ACC112 (cell line): ENCODE measurements at regions not wholly inside any gene's neighbourhood (a gene's known extent, or its start where the extent isn't known, plus 50 kb on each side); places are given as distances from the start of the nearest gene placed in this dataset.
"Not testable (repeated sequence)": the region's sequence is repeated elsewhere in the genome, so short reads cannot be mapped to it uniquely, and the experiment has no call there.

Source experiments
- H2AFZ ChIP-seq: fragments of 200-600 bp; sonication (generic); one replicate; pipeline ENCODE4 v1.6.0; 2017; ENCODE audit warnings: antibody characterized with exemption, low read length; ENCODE audit not compliant: unreplicated experiment
- H3K27ac ChIP-seq: fragments of 200-600 bp; sonication (generic); 2 replicates; pipeline ENCODE4 v1.5.1; 2014; ENCODE audit warnings: low read depth, mild to moderate bottlenecking, antibody characterized with exemption, low read length, moderate library complexity
- H3K27me3 ChIP-seq: fragments of 200-600 bp; sonication (generic); 2 replicates; pipeline ENCODE4 v1.6.1; 2014; ENCODE audit warnings: mild to moderate bottlenecking, antibody characterized with exemption, low read length, moderate library complexity, mixed read lengths; ENCODE audit not compliant: insufficient read depth
- H3K36me3 ChIP-seq: fragments of 200-600 bp; sonication (generic); 2 replicates; pipeline ENCODE4 v1.6.1; 2016; ENCODE audit warnings: mild to moderate bottlenecking, antibody characterized with exemption, low read length, moderate library complexity, mixed read lengths; ENCODE audit not compliant: insufficient read depth
- H3K4me1 ChIP-seq: fragments of 200-600 bp; sonication (generic); one replicate; pipeline ENCODE4 v1.6.1; 2016; ENCODE audit warnings: low read length, mixed read lengths; ENCODE audit not compliant: insufficient read depth, unreplicated experiment, control insufficient read depth
- H3K4me3 ChIP-seq: fragments of 200-600 bp; sonication (generic); 2 replicates; pipeline ENCODE4 v1.5.1; 2014; ENCODE audit warnings: mild to moderate bottlenecking, low read depth, low read length
- H3K79me2 ChIP-seq: fragments of 200-600 bp; sonication (generic); one replicate; pipeline ENCODE4 v1.6.0; 2016; ENCODE audit warnings: low read length; ENCODE audit not compliant: control insufficient read depth, unreplicated experiment, insufficient read depth

DNA sequence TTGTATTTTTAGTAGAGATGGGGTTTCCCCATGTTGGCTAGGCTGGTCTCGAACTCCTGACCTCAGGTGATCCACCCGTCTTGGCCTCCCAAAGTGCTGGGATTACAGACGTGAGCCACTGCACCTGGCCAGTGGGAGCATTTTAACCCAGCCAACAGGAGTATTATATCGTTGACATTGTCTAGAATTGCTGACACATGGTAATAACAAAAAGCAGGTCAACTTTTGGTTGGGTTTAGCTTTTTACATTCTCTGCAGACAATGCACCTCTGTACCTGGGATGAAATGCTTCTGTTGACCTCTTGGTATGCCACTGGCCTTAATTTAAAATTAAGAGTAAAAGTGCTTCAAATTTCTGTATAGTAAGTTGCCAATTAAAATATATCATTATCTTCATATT lies 245.6 kb downstream of the TTC6 start:
- H3K79me2 ChIP-seq, H3K36me3 ChIP-seq, H3K4me1 ChIP-seq: not testable (repeated sequence)

DNA sequence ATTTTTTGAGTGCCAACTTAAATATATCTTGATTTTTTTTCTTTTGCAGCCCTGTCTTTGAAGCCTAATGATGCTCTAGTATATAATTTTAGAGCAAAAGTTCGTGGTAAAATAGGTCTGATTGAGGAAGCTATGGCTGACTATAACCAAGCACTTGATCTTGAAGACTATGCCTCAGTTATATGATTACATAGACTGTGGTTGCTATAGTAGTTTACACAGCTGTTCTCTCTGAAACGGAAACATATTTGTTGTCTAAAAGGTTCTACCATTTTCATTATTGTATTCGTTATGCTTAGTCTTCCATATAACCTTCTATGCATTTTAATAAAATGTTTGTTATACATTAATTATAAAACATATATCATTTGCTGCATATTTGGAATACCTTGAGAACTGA lies 246.7 kb downstream of the TTC6 start:
- no peaks in the 10 kb centered on the region for H3K79me2 ChIP-seq
- H3K36me3 ChIP-seq = no peaks in the 10 kb centered on the region
- 0 out of 2 replicates have a peak, but pooled peaks cover 5% of the 10 kb centered on the region for H3K27me3 ChIP-seq
- H3K27ac ChIP-seq = no peak overlapping the region
- H2AFZ ChIP-seq = no peak overlapping the region
- H3K4me3 ChIP-seq = no peak overlapping the region
- H3K4me1 ChIP-seq = no peaks in the 10 kb centered on the region

More for the DNA sequence above, 245.6 kb downstream of the TTC6 start:
- H3K4me3 ChIP-seq, H2AFZ ChIP-seq, H3K27ac ChIP-seq, H3K27me3 ChIP-seq: not testable (repeated sequence)

DNA sequence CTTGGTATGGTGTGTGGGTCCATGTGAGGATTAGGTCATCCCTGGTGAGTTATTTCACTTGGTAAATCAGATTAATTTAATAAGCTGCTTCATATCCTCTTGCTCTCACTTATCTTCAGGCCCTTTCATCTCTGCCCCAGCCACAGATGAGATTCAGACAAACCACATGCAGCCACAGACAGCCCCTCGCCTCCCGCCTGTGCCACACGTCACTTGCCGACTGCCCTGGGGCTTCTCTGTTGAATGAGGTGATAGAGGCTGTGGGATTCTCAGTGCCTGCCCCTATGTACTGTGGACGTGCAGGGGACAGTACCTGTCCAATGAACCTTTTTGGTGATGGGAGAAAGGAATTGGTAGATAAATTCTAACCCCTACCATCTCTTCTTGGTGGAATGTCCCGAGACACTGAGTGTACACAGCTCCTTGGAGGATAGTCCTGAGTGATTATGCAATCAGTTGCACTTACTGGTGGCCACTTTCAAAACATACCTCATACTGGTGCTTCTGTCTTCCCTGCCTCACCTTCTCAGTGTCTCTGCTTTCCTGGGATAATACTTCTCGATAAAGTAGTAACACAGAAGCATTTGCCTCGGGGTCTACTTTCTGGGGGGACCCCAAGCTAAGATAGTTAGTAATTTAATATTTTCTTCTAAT lies 248.7 kb downstream of the TTC6 start:
- no peaks in the 10 kb centered on the region for H3K36me3 ChIP-seq
- no peak overlapping the region for H3K27ac ChIP-seq
- no peaks in the 10 kb centered on the region for H3K4me1 ChIP-seq
- no peak overlapping the region for H2AFZ ChIP-seq
- H3K27me3 ChIP-seq = 0 out of 2 replicates have a peak, but pooled peaks cover 5% of the 10 kb centered on the region
- H3K4me3 ChIP-seq = no peak overlapping the region
- H3K79me2 ChIP-seq = no peaks in the 10 kb centered on the region

DNA sequence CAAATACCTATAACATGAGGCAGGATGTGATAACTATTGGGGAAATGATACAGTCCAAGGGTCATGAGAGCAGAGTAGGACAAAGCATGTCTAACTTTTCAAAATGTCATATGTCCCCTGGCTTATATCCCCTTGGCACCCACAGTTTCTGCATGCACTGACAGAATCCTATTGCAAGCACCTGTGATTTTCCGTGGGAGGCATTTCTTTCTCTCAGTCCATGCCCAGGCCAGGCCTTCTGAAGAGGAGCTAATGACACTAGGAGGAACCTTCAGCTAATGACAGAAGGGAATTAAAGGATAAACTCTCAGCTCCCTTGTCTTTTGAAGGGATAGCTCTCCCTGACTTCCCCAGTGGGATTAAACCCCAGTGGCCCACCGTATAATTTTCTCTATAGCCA lies 249.2 kb downstream of the TTC6 start:
- Histone ChIP-seq H3K79me2 (no peaks in the 10 kb centered on the region), H3K27me3 (0 out of 2 replicates have a peak, but pooled peaks cover 5% of the 10 kb centered on the region), H3K27ac (no peak overlapping the region), H3K4me3 (no peak overlapping the region), H2AFZ (no peak overlapping the region), H3K36me3 (no peaks in the 10 kb centered on the region), H3K4me1 (no peaks in the 10 kb centered on the region)

DNA sequence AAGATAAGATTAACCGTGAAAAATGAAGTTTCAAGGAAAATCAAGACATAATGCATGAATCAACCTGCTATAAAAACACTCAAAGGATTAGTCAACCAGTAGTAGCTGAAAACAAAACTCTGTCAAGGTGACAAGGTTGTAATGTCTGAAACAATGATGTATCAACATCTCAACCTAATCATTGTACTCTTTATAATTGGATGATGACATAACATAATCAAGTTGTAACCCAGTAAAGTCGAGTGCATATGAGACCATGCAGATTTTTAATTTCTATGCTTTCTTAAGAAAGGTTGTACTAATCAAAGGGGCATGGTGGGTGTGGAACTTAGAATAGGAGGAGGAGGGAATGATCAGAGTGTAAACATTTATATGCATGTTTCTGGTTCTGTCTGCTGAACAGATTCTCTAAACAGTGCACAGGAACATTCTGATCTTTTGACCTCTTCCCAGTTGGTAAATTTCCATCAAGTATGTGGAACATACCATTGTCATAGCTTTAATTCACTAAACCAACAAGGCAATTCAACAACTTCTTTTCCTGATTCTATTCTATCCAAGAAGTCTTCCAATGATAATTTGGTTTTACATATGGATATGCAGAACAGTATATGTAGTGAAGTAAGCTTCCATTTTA lies 253.7 kb downstream of the TTC6 start:
- 0 out of 2 replicates have a peak, but pooled peaks cover 5% of the 10 kb centered on the region for H3K27me3 ChIP-seq
- no peak overlapping the region for H3K4me3 ChIP-seq
- no peak overlapping the region for H2AFZ ChIP-seq
- H3K79me2 ChIP-seq = no peaks in the 10 kb centered on the region
- no peaks in the 10 kb centered on the region for H3K4me1 ChIP-seq
- no peaks in the 10 kb centered on the region for H3K36me3 ChIP-seq
- no peak overlapping the region for H3K27ac ChIP-seq

DNA sequence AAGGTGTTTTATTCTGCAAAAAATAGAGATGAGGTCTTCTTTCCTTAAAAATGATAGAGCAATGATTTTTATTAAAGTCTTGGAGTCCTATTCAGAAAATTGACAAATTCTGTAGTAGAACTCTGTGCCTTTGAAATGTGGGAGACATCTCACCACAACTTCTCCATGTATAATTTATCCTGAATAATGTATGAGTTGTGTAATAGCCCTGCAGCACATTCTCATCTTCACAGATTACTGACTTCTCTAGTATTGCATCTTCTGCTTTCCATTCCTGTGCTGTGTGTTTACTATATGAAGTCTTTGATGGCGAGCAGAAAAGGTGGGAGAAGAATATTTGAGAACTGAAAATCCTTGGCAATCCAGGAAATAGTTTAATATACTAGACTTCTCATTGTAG lies 255.6 kb downstream of the TTC6 start:
- Histone ChIP-seq H2AFZ (no peak overlapping the region), H3K36me3 (no peaks in the 10 kb centered on the region), H3K27ac (no peak overlapping the region), H3K4me1 (no peaks in the 10 kb centered on the region), H3K27me3 (no peaks in the 10 kb centered on the region), H3K79me2 (no peaks in the 10 kb centered on the region), H3K4me3 (no peak overlapping the region)

DNA sequence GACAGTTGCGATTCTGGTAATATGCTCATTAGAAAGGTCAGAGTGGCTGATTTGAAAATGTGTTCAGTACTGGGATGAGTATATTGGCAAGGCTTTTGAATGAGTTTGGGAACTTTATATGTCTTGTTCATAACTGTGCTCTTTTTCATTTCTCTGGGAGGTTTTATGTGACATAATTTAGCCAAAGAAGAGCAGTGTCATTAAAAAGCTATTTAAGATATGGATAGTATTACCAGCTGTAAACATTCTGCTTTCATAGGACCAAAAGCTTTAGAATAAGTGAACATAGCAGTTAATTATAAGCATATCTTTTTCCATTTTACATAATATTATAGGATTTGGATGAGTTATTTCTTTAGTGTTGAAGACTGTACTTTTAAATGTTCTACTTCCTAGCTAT lies 260.4 kb downstream of the TTC6 start:
- Histone ChIP-seq H3K79me2 (no peaks in the 10 kb centered on the region), H3K36me3 (no peaks in the 10 kb centered on the region), H3K27ac (no peak overlapping the region), H3K4me1 (no peaks in the 10 kb centered on the region), H2AFZ (no peak overlapping the region), H3K4me3 (no peak overlapping the region), H3K27me3 (no peaks in the 10 kb centered on the region)

DNA sequence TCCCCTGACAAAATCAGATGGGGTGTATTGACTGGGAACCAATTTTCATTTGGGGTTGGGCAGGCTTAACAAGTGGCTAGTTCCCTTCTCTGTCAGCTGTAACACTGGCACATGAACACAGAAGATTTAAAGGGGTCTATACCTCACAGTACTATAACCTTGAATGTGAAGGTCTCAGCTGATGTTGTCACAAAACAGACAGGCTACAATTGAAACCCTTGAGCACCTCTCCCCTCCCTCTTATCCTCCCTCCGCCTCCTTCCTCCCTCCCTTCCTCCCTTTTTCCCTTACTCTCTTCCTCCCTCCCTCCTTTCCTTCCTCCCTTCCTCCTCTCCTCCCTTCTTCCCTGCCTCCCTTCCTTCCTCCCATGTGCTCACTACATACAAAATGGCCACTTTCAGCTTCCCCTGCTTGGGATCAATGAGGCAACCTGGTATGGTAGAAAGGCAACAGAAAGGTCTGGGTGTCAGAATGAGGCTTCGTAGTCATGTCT lies 262.4 kb downstream of the TTC6 start:
- H3K36me3 ChIP-seq = no peaks in the 10 kb centered on the region
- no peaks in the 10 kb centered on the region for H3K79me2 ChIP-seq
- H3K27ac ChIP-seq = no peak overlapping the region
- H2AFZ ChIP-seq = no peak overlapping the region
- H3K4me1 ChIP-seq = no peaks in the 10 kb centered on the region
- no peaks in the 10 kb centered on the region for H3K27me3 ChIP-seq
- no peak overlapping the region for H3K4me3 ChIP-seq

DNA sequence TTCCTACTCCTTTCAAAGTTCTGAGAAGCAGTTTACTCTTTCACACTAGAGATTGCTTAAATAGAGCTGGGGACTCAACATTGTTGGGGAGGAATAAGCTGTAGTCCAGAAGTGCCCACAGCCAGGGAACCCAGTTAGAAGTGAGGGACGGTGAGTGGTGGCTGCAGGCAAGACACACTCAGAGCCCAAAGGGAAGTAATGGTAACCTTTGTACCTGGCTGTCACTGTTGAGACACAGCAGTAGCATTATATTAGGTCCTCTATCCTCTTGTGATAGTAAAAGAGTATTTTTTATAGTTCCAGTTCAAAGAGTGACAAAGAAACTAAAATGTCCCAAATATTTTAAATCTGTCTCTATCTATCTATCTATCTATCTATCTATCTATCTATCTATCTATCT lies 263.3 kb downstream of the TTC6 start:
- Histone ChIP-seq H3K27ac (no peak overlapping the region), H3K4me1 (no peaks in the 10 kb centered on the region), H3K4me3 (no peak overlapping the region), H2AFZ (no peak overlapping the region), H3K27me3 (no peaks in the 10 kb centered on the region), H3K36me3 (no peaks in the 10 kb centered on the region), H3K79me2 (no peaks in the 10 kb centered on the region)

DNA sequence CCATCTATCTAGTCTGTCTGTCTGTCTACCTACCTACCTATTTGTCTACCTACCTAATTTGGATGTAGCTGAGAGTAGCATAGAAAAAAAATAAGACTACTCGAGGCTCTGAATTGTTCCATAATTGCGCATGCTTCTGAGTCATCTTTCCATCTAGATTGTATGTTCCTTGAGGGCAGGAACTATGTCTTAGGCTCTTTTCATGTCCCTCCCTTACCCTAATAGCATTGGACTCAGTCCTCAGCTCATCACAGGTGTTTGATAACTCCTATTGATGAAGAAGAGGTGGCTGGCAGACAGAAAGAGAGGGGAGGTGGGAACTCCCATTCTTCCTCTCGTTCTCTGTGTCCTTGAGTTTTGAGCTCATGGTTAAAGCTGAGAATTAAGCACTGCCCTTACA lies 263.7 kb downstream of the TTC6 start:
- Histone ChIP-seq H3K27me3 (no peaks in the 10 kb centered on the region), H3K4me1 (no peaks in the 10 kb centered on the region), H3K36me3 (no peaks in the 10 kb centered on the region)

DNA sequence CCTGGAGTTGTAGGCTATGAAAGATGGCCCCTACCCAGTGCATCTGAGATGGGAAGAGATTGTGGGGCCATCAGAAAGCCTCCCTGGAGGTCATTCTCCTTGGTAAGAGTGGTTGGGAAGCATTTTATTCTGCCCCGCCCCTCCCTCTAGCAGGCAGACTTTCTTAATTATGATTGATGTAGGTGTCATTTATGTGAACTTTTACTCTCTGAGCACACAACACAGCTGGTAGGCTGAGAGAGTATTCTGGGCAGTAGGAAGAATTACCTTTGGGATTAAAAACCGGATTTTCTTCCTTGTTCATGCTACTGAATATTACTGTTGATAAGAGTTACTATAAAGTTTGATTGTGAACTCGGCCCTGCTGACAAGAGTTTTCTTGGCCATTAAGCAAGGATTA lies 266.8 kb downstream of the TTC6 start:
- no peaks in the 10 kb centered on the region for H3K27me3 ChIP-seq
- H2AFZ ChIP-seq = no peak overlapping the region
- H3K79me2 ChIP-seq = no peaks in the 10 kb centered on the region
- no peak overlapping the region for H3K4me3 ChIP-seq
- H3K36me3 ChIP-seq = no peaks in the 10 kb centered on the region
- H3K27ac ChIP-seq = no peak overlapping the region
- H3K4me1 ChIP-seq = peaks cover 9% of the 10 kb centered on the region

More for the DNA sequence above, 263.7 kb downstream of the TTC6 start:
- no peak overlapping the region for H3K4me3 ChIP-seq
- H2AFZ ChIP-seq = no peak overlapping the region
- no peak overlapping the region for H3K27ac ChIP-seq
- H3K79me2 ChIP-seq = no peaks in the 10 kb centered on the region
